Lung microvascular endothelial cell (primary cell): ENCODE measurements at regions not wholly inside any gene's neighbourhood (a gene's known extent, or its start where the extent isn't known, plus 50 kb on each side); places are given as distances from the start of the nearest gene placed in this dataset.

Experiments
- DNase-seq, 2 donors: peaks; one replicate each; pipeline versions ENCODE4 v3.0.0 to v3.0.0-alpha.2; 2010; ENCODE audit warnings: low read depth in 2 of 2

- peak in 1 of 2 donors; percentile 23 for DNase-seq
Measured at GRCh38 chr10:3548076-3548475, 236.9 kb downstream of the KLF6 start.

GRCh38 chr10:3544561-3544960 lies 240.4 kb downstream of the KLF6 start:
- no peak for DNase-seq

- peak in 1 of 2 donors; percentile 85 for DNase-seq
Measured at GRCh38 chr10:3542185-3542611, 242.8 kb downstream of the KLF6 start.

GRCh38 chr10:3539696-3540383 lies 245.2 kb downstream of the KLF6 start:
- DNase-seq = no peak

- DNase-seq = peak; percentile 87 to 99
Measured at GRCh38 chr10:3538656-3539531, 246.1 kb downstream of the KLF6 start.

GRCh38 chr10:3538291-3538655 lies 246.7 kb downstream of the KLF6 start:
- DNase-seq = no peak

GRCh38 chr10:3537518-3537917 lies 247.5 kb downstream of the KLF6 start:
- DNase-seq = peak in 1 of 2 donors; percentile 19

- no peak for DNase-seq
Measured at GRCh38 chr10:3535001-3535400, 250.0 kb downstream of the KLF6 start.

- DNase-seq = no peak
Measured at GRCh38 chr10:3534433-3534832, 250.6 kb downstream of the KLF6 start.

- DNase-seq = no peak
Measured at GRCh38 chr10:3533296-3533695, 251.7 kb downstream of the KLF6 start.

GRCh38 chr10:3532644-3533043 lies 252.4 kb downstream of the KLF6 start:
- DNase-seq = no peak

GRCh38 chr10:3531670-3532069 lies 253.3 kb downstream of the KLF6 start:
- no peak for DNase-seq

GRCh38 chr10:3530783-3531645 lies 254.0 kb downstream of the KLF6 start:
- no peak for DNase-seq

- no peak for DNase-seq
Measured at GRCh38 chr10:3530346-3530745, 254.7 kb downstream of the KLF6 start.

GRCh38 chr10:3529691-3530090 lies 255.3 kb downstream of the KLF6 start:
- no peak for DNase-seq

GRCh38 chr10:3528823-3529403 lies 256.1 kb downstream of the KLF6 start:
- DNase-seq = peak in 1 of 2 donors; percentile 8

GRCh38 chr10:3528271-3528670 lies 256.7 kb downstream of the KLF6 start:
- DNase-seq = no peak

GRCh38 chr10:3527869-3528268 lies 257.1 kb downstream of the KLF6 start:
- DNase-seq = no peak

- no peak for DNase-seq
Measured at GRCh38 chr10:3526727-3527501, 258.1 kb downstream of the KLF6 start.

- peak; percentile 68 to 96 for DNase-seq
Measured at GRCh38 chr10:3525832-3526449, 259.1 kb downstream of the KLF6 start.
